ENCODE measurements at regions not wholly inside any gene's neighbourhood (a gene's known extent, or its start where the extent isn't known, plus 50 kb on each side); places are given as distances from the start of the nearest gene placed in this dataset.

GRCh38 chr11:45476126-45476525 is 189.3 kb downstream of the CHST1 start:
- DNase-seq (ENCODE audit: low read depth in 4 of 4, low spot score in 1 of 4): no peak

- no peak for DNase-seq (ENCODE audit: low read depth in 4 of 4, low spot score in 1 of 4)
Measured at GRCh38 chr11:45475173-45475572, 189.0 kb upstream of the SYT13 start.

GRCh38 chr11:45473341-45473895 is 187.3 kb upstream of the SYT13 start:
- DNase-seq (ENCODE audit: low read depth in 4 of 4, low spot score in 1 of 4): no peak

- DNase-seq (ENCODE audit: low read depth in 4 of 4, low spot score in 1 of 4): no peak
Measured at GRCh38 chr11:45472716-45473317, 186.7 kb upstream of the SYT13 start.

DNA sequence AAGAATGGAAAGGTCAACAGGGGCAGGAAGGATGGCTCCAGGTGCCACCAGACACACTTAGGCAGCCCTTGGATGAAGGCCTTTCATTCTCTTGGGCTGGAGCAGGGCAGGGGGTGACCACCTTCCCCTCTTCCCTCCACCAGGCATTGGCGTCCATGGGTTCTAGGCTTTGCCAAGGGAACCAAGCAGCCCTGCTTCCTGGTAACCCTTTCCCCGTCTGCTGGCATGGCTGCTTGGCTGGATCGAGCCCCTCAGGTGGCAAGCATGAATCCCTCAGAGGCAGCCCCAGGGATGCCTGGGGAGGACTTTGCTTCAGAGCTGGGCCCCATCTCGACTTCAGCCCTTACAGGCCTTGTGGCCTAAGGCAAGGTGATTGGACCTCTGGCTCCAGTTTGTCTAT is 185.1 kb upstream of the SYT13 start:
- DNase-seq (ENCODE audit: low read depth in 4 of 4, low spot score in 1 of 4): no peak

GRCh38 chr11:45470794-45471167 is 184.6 kb upstream of the SYT13 start:
- DNase-seq (ENCODE audit: low read depth in 4 of 4, low spot score in 1 of 4): no peak

DNA sequence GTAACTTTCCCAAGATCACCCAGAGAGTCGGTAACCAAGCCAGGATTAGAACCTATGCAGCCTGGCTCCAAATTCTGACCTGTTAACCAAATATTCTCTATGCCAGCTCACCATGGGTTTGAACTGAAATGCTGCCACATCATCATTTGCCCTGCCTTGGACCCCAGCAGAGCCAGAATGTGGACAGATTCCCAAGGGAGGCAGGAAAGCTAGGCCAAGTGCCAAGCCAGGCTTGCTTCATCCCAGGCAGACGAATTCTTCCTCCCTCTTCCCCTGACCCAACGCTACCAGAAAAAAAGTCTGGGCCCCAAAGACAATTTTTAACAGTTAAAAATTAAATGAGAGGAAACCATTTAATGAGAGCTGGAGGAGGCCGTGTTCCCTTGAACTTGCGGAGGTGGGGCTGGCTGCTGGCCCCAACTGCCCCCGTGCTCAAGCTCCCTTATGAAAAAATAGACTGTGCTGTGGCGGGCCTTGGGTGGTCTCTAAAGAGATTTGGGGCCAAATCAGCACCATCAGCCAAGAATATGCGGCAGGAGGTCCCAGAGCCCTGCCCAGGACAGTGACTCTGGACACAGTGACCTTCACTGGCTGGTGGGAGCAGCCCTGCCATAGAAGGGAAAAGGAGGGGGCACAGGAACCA is 184.1 kb upstream of the SYT13 start:
- no peak for DNase-seq (ENCODE audit: low read depth in 4 of 4, low spot score in 1 of 4)

DNA sequence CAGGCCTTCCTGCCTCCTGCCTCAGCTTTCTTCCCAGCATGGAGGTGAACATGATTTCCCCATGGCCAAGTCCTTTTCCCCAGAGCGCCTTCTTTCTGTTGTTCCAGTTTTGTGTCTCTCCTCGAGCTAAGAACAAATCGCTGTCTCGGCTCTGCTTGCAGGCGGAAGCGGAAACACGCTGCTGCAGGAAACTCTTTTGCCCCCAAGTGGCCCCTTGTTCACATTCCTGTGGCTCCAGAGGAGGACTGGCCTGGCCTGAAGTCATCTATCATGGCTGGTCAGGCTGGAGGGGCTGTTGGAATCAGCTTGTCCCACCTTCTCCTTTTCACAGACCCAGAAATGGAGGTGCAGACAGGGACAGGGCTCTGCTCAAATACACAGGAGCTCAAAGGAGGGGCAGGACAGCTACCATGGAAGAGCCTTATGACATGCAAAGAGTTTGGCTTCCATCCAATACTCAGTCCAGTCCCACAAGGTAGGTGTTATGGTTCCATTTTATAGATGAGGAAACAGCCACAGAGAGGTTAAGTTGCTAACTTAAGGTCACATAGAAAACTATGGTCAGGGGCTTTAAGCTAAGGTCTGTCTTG is 182.2 kb upstream of the SYT13 start:
- no peak for DNase-seq (ENCODE audit: low read depth in 4 of 4, low spot score in 1 of 4)

DNA sequence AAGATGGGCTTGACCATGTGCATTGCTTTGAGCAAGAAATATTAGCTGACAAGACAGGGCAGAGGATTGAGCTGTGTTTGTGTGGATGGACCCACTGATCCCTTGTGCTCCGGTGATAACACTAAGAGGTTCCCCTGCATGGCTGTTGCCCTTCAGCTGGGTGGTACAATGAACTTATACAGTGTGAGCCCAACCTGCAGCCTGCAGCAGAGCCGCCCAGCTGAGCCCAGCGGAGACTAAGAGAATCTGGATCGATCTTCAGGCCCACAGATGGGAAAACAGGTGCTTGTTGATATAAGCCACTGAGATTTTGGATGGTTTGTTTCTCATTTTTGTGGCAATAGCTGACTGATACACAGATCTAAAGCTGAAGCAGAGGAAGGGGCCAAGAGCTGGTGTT is 177.4 kb upstream of the SYT13 start:
- no peak for DNase-seq (ENCODE audit: low read depth in 4 of 4, low spot score in 1 of 4)

DNA sequence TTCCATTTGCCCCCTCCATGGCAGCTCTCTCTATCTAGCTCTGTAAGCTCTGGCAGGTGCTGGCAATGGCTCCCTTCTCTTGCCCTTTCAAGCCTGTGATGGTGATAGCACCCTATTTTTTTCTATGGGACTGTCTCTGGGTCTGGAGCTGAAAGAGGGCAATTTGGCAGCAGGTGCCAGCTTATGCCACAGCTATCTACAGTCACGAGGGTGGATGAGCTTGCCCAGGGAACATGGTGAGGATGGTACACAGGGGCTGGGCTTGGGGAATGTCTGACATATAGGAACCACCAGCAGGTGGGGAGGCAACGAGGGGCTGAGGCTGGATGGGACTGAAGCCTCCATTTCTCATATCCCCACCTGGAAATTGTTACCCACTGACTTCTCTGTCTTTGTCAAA is 175.4 kb upstream of the SYT13 start:
- DNase-seq (ENCODE audit: low read depth in 4 of 4, low spot score in 1 of 4): no peak

DNA sequence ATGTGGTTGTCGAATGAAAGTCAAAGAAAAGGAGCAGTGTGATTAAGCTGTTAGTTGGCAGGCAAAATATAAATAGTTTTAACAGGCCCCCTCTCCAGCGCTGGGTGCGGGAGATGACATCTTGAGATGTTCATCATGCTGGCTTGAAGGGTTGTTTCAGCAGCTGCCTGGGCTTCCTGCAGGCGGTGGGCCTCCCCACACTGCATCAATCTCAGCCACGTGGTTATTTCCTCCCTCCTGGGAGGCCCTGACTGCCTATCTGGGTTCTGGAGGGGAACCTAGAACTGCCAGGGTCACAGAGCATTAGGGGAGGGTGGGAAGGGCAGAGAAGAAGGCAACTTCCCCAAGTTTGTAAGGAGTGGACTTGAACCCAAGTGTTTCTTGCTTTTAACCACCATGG is 173.3 kb upstream of the SYT13 start:
- no peak for DNase-seq (ENCODE audit: low read depth in 4 of 4, low spot score in 1 of 4)

DNA sequence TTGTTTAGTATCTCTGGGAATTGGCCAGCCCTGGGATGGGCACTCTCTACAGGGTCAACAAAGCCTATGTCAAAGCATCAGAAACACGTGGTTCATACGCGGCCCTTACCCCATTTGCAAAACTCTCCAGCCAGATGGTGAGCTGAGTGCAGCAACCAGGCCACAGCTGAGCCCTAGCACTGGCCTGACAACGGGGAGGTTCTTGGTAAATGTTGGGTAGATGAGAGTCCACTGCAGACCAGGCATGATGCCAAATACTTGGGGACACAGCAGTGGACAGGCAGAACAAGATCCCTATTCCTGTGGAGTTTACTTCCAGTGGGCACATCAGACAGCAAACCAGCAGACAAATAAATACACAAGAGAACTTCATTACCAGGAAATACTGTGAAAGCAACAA is 172.1 kb upstream of the SYT13 start:
- DNase-seq (ENCODE audit: low read depth in 4 of 4, low spot score in 1 of 4): no peak

DNA sequence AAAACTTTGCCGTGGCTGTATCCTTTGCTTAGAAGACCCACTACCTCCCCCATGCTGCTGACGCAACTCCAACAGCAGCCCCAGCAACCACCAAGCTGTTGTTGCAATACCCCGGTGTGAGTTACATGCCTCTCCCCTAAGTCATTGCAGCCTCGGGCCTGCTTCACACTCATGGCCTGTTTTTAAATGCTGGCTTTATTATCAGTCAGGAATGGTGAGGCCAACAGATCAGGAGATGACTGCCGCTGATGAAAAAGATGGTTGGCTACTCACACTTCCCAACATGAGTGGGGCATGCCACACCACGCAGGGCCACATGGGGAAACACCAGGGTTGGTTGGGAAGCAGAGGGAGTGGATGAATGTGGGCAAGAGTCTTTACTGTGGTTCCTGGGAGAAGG is 171.5 kb upstream of the SYT13 start:
- DNase-seq (ENCODE audit: low read depth in 4 of 4, low spot score in 1 of 4): no peak

GRCh38 chr11:45456686-45457085 is 170.5 kb upstream of the SYT13 start:
- DNase-seq (ENCODE audit: low read depth in 4 of 4, low spot score in 1 of 4): no peak

DNA sequence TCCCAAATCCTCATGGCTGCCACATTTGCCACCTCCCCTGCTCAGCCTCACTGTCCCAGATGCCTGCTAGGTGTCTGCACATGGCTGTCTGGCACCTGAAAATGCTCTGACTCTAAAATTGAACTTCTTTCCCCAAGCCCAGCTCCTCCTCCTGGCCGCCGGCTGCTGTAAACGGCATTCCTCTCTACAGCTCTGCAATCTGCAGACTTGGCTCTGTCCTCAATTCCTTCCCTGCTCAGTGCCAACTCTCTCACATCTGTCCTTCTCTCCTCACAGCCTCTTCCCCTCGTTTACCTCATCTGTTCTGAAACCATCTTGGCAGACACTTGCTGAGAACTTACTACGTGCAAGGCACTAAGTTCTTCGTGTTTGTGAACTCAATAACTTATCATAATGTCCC is 169.4 kb upstream of the SYT13 start:
- no peak for DNase-seq (ENCODE audit: low read depth in 4 of 4, low spot score in 1 of 4)

DNA sequence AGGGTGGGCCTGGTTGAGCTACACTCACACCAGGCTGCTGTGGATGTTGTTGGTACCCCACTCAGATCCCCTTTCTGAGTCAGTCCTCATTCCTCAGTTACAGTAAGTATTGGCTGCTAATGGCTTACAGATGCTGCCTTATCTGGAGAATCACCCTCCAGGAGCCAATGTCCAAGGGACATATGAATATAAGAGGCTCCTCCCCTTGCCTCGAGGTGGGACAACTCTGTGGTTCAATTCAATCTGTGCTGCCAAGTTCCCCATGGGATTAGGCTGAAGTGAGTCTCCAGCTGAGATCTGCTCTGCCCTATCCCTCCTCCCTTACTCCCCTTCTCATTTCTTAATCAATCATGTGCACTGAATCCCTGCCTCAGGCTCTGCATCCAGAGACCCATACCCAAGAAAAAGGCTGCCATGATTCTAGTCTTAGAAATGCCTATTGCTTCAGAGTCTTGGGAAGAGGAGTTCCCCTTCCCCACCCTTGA is 168.8 kb upstream of the SYT13 start:
- DNase-seq (ENCODE audit: low read depth in 4 of 4, low spot score in 1 of 4): no peak

GRCh38 chr11:45453721-45454120 is 167.6 kb upstream of the SYT13 start:
- no peak for DNase-seq (ENCODE audit: low read depth in 4 of 4, low spot score in 1 of 4)

- DNase-seq (ENCODE audit: low read depth in 4 of 4, low spot score in 1 of 4): no peak
Measured at GRCh38 chr11:45451766-45452440, 165.8 kb upstream of the SYT13 start.

DNA sequence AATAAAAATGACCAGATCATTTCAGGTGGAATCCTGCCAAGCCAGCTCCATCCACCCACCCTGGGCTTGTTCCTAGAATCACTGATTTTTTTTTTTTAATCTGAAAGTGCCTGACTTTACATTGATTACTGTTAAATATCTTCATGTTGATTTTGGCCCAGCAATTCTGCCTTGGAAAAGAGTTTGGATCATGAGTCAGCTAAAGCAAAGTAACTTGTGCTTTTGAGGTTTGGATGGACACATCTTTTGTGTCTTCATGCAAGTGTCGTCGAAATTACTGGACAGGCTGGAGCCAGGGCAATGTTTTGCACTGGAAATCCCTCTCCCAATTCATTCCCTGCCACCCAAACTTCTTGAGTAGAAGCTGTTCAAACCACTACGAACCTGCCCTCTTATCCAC is 164.0 kb upstream of the SYT13 start:
- DNase-seq (ENCODE audit: low read depth in 4 of 4, low spot score in 1 of 4): no peak

GRCh38 chr11:45449036-45449601 is 163.0 kb upstream of the SYT13 start:
- DNase-seq (ENCODE audit: low read depth in 4 of 4, low spot score in 1 of 4): no peak

- DNase-seq (ENCODE audit: low read depth in 4 of 4, low spot score in 1 of 4): no peak
Measured at GRCh38 chr11:45448561-45448960, 162.4 kb upstream of the SYT13 start.

DNA sequence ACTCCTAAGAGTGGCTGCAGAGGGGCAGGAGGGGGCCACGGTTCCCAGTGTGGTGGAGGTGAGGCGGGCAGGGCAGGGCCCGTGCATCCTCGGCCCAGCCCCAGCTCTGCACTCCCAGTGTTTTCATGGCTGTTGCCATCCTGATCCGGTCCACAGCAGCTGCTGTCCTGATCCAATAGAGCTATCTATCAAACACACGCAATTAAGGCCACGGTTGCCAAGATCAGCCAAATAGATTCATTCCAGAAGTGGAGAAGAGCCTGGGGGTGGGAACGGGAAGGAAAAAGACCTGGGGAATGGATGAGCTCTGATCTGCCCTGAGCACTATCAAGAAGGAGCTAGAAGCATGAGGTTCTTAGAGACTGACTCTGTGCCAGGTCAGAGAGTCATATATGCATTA is 160.9 kb upstream of the SYT13 start:
- DNase-seq (ENCODE audit: low read depth in 4 of 4, low spot score in 1 of 4): no peak
